K562 (cell line): ENCODE measurements at regions not wholly inside any gene's neighbourhood (a gene's known extent, or its start where the extent isn't known, plus 50 kb on each side); places are given as distances from the start of the nearest gene placed in this dataset.

Experiments used
- FIP1L1 ChIP-seq: fragments of 200-400 bp; formaldehyde crosslinking; IDR thresholded peaks from 2 replicates; pipeline ENCODE4 v1.6.1; 2018; ENCODE audit warnings: mild to moderate bottlenecking, low read depth, low read length; ENCODE audit not compliant: poor library complexity, severe bottlenecking
- HDAC8 ChIP-seq: fragments of 450-650 bp; IDR thresholded peaks from 2 replicates; pipeline ENCODE4 v1.6.1; 2016; ENCODE audit warnings: mild to moderate bottlenecking, missing genetic modification characterization, moderate library complexity, missing compliant biosample characterization
- PPARD ChIP-seq: fragments of 250-450 bp; sonication (Bioruptor Pico); IDR thresholded peaks from 2 replicates; pipeline ENCODE4 v1.8.0; 2022; ENCODE audit warnings: inconsistent platforms, mild to moderate bottlenecking, moderate library complexity
- SMC3 ChIP-seq: conservative IDR thresholded peaks from 2 replicates; pipeline ENCODE4 v1.6.1; 2011; ENCODE audit warnings: low read depth, low read length, improper control_type of control experiment; ENCODE audit not compliant: insufficient read depth
- SREBF1 ChIP-seq: fragments of 150-350 bp; IDR thresholded peaks from 2 replicates; pipeline ENCODE4 v1.6.1; 2014; ENCODE audit warnings: antibody characterized with exemption, low read depth, low read length, borderline replicate concordance
- SRSF1 ChIP-seq: fragments of 200-400 bp; formaldehyde crosslinking; IDR thresholded peaks from 2 replicates; pipeline ENCODE4 v1.6.1; 2017; ENCODE audit warnings: mild to moderate bottlenecking, low read depth, low read length, moderate library complexity
- U2AF2 ChIP-seq: fragments of 200-400 bp; formaldehyde crosslinking; optimal IDR thresholded peaks from 2 replicates; pipeline ENCODE3; 2017; ENCODE audit warnings: low read depth, mild to moderate bottlenecking, low read length
- ZFPM2 ChIP-seq: fragments of 250-450 bp; sonication (Bioruptor Pico); IDR thresholded peaks from 2 replicates; pipeline ENCODE4 v1.5.1; 2022; ENCODE audit warnings: mild to moderate bottlenecking
- ZNF133 ChIP-seq: fragments of 250-450 bp; sonication (Bioruptor Pico); IDR thresholded peaks from 2 replicates; pipeline ENCODE4 v1.4.0; 2020; ENCODE audit warnings: mild to moderate bottlenecking
- ZNF174 ChIP-seq: fragments of 250-450 bp; sonication (Bioruptor Pico); IDR thresholded peaks from 2 replicates; pipeline ENCODE4 v1.4.0; 2020; ENCODE audit warnings: mild to moderate bottlenecking
- ZNF232 ChIP-seq: sonication (generic); formaldehyde crosslinking; IDR thresholded peaks from 2 replicates; pipeline ENCODE4 v1.8.0; 2022; ENCODE audit warnings: mild to moderate bottlenecking, missing genetic modification reagents
- ZNF384 ChIP-seq: IDR thresholded peaks from 2 replicates; pipeline ENCODE4 v1.6.1; 2012; ENCODE audit warnings: low read depth, low read length, improper control_type of control experiment
- TF ChIP-seq, protein P1 (sequence below): fragments of 450-650 bp; formaldehyde crosslinking; IDR thresholded peaks from 2 replicates; pipeline ENCODE4 v1.4.0; 2022; ENCODE audit warnings: mild to moderate bottlenecking, moderate library complexity
- TF ChIP-seq, protein P2 (sequence below): IDR thresholded peaks from 2 replicates; pipeline ENCODE4 v1.6.1; 2011; ENCODE audit not compliant: insufficient read length; ENCODE audit errors: extremely low read depth
- TF ChIP-seq, protein P3 (sequence below): fragments of 250-450 bp; sonication (Bioruptor Pico); IDR thresholded peaks from 2 replicates; pipeline ENCODE4 v1.5.0; 2022; ENCODE audit warnings: mild to moderate bottlenecking

DNA sequence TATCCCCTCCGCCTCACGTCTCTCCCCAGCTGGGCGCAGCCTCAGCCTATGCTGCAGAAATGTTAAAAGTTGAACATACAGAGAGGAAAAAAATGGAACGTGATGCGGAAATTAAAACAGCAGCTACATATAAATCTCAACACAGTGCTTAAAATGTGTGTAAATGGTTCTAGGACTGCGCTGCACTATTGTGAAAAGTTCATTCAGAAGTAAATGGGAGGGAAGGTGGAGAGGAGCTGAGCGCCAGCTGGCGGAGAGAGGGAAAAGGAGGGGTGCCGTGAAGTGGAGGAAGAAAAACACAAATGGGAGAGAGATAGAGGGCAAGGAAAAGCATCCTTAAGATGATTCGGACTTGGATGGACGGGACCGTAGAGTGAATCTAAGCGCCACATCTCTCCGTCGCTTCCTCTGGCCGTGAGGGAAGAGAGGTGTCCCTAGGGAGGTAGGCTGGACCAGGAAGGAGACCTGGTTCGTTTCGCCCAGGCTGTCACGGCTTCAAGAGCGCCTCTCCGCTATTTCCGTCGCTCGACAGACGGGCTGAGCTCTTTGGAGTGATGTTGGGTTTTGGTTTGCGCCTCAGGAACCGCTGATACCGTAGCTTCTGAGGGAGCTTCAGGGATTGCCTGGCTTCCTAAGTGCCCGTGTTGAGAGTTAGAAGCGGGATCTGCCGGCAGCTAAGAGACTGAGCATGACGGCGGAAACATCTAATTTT lies 113.7 kb downstream of the TRIM27 start (continued):
- TF ChIP-seq ZNF174 (CRISPR knock-in tag) (no peak), ZFPM2 (no peak), HDAC8 (no peak), SMC3 (peak; percentile 33; the same call in 1 of the 2 replicates), SREBF1 (no peak), ZNF384 (0 out of 2 replicates have a peak, but pooled peaks have one; percentile 4), FIP1L1 (no peak), U2AF2 (no peak), ZNF133 (no peak), PPARD (CRISPR knock-in tag) (no peak), ZNF232 (CRISPR knock-in tag) (no peak), SRSF1 (no peak)
- TF ChIP-seq, protein P1, sequence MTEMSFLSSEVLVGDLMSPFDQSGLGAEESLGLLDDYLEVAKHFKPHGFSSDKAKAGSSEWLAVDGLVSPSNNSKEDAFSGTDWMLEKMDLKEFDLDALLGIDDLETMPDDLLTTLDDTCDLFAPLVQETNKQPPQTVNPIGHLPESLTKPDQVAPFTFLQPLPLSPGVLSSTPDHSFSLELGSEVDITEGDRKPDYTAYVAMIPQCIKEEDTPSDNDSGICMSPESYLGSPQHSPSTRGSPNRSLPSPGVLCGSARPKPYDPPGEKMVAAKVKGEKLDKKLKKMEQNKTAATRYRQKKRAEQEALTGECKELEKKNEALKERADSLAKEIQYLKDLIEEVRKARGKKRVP (CRISPR knock-in tag) = no peak
- TF ChIP-seq, protein P2, sequence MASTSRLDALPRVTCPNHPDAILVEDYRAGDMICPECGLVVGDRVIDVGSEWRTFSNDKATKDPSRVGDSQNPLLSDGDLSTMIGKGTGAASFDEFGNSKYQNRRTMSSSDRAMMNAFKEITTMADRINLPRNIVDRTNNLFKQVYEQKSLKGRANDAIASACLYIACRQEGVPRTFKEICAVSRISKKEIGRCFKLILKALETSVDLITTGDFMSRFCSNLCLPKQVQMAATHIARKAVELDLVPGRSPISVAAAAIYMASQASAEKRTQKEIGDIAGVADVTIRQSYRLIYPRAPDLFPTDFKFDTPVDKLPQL = no peak
- TF ChIP-seq, protein P3, sequence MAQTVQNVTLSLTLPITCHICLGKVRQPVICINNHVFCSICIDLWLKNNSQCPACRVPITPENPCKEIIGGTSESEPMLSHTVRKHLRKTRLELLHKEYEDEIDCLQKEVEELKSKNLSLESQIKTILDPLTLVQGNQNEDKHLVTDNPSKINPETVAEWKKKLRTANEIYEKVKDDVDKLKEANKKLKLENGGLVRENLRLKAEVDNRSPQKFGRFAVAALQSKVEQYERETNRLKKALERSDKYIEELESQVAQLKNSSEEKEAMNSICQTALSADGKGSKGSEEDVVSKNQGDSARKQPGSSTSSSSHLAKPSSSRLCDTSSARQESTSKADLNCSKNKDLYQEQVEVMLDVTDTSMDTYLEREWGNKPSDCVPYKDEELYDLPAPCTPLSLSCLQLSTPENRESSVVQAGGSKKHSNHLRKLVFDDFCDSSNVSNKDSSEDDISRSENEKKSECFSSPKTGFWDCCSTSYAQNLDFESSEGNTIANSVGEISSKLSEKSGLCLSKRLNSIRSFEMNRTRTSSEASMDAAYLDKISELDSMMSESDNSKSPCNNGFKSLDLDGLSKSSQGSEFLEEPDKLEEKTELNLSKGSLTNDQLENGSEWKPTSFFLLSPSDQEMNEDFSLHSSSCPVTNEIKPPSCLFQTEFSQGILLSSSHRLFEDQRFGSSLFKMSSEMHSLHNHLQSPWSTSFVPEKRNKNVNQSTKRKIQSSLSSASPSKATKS (CRISPR knock-in tag) = no peak
